Breast epithelium (tissue), 3 donors: ENCODE measurements at regions not wholly inside any gene's neighbourhood (a gene's known extent, or its start where the extent isn't known, plus 50 kb on each side); places are given as distances from the start of the nearest gene placed in this dataset.

ENCODE experiments used
- POLR2A ChIP-seq: fragments of 450-650 bp; IDR thresholded peaks from one replicate; pipeline ENCODE4 v1.6.1; 2016; ENCODE audit warnings: antibody characterized with exemption, mild to moderate bottlenecking, moderate library complexity
- POLR2AphosphoS5 ChIP-seq, 3 donors: sonication (generic); formaldehyde crosslinking; IDR thresholded peaks; one replicate each; pipeline ENCODE4 v1.6.1; 2017; ENCODE audit warnings: antibody characterized with exemption in 3 of 3
- TF ChIP-seq, protein P1 (sequence below), 3 donors: fragments of 450-650 bp; IDR thresholded peaks; one replicate each; pipeline ENCODE4 v1.5.1; 2016 to 2017; ENCODE audit warnings: antibody characterized with exemption in 3 of 3, mild to moderate bottlenecking in 3 of 3, moderate library complexity in 3 of 3

GRCh38 chr17:52636443-52636842, 477.9 kb upstream of the CA10 start:
- TF ChIP-seq POLR2A (no peak), POLR2AphosphoS5 (IDR thresholded peaks at IDR 0.05) (no peak)
- TF ChIP-seq, protein P1, sequence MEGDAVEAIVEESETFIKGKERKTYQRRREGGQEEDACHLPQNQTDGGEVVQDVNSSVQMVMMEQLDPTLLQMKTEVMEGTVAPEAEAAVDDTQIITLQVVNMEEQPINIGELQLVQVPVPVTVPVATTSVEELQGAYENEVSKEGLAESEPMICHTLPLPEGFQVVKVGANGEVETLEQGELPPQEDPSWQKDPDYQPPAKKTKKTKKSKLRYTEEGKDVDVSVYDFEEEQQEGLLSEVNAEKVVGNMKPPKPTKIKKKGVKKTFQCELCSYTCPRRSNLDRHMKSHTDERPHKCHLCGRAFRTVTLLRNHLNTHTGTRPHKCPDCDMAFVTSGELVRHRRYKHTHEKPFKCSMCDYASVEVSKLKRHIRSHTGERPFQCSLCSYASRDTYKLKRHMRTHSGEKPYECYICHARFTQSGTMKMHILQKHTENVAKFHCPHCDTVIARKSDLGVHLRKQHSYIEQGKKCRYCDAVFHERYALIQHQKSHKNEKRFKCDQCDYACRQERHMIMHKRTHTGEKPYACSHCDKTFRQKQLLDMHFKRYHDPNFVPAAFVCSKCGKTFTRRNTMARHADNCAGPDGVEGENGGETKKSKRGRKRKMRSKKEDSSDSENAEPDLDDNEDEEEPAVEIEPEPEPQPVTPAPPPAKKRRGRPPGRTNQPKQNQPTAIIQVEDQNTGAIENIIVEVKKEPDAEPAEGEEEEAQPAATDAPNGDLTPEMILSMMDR (IDR thresholded peaks at IDR 0.05): no peak
